ENCODE measurements at regions not wholly inside any gene's neighbourhood (a gene's known extent, or its start where the extent isn't known, plus 50 kb on each side); places are given as distances from the start of the nearest gene placed in this dataset.

GRCh38 chr6:110558575-110558974, 82.2 kb upstream of the SLC22A16 start:
- in situ Hi-C loops (cut with MboI; ENCODE audit: low sequenced_read_pairs), result no loop called here

- in situ Hi-C loops (cut with MboI; ENCODE audit: low sequenced_read_pairs), result no loop called here
Measured at GRCh38 chr6:110557199-110557598, 80.8 kb upstream of the SLC22A16 start.

GRCh38 chr6:110556317-110557110, 80.1 kb upstream of the SLC22A16 start:
- in situ Hi-C loops (cut with MboI; ENCODE audit: low sequenced_read_pairs), result no loop called here

GRCh38 chr6:110554966-110555460, 78.6 kb upstream of the SLC22A16 start:
- in situ Hi-C loops (cut with MboI; ENCODE audit: low sequenced_read_pairs), result no loop called here

- in situ Hi-C loops (cut with MboI; ENCODE audit: low sequenced_read_pairs), result no loop called here
Measured at GRCh38 chr6:110554441-110554840, 78.0 kb upstream of the SLC22A16 start.

- in situ Hi-C loops (cut with MboI; ENCODE audit: low sequenced_read_pairs), result no loop called here
Measured at GRCh38 chr6:110552901-110553641, 76.7 kb upstream of the SLC22A16 start.

- in situ Hi-C loops (cut with MboI; ENCODE audit: low sequenced_read_pairs), result no loop called here
Measured at GRCh38 chr6:110552076-110552475, 75.7 kb upstream of the SLC22A16 start.

- in situ Hi-C loops (cut with MboI; ENCODE audit: low sequenced_read_pairs), result no loop called here
Measured at GRCh38 chr6:110551088-110551487, 74.7 kb upstream of the SLC22A16 start.

- in situ Hi-C loops (cut with MboI; ENCODE audit: low sequenced_read_pairs), result no loop called here
Measured at GRCh38 chr6:110550353-110550752, 73.9 kb upstream of the SLC22A16 start.

- in situ Hi-C loops (cut with MboI; ENCODE audit: low sequenced_read_pairs), result loop anchor here (25.0 kb wide), 1 partner anchor 663 kb away; no protein-coding TSS in a partner anchor
Measured at GRCh38 chr6:110549277-110549676, 72.9 kb upstream of the SLC22A16 start.

GRCh38 chr6:110548110-110548847, 71.9 kb upstream of the SLC22A16 start:
- in situ Hi-C loops (cut with MboI; ENCODE audit: low sequenced_read_pairs), result loop anchor here (25.0 kb wide), 1 partner anchor 664 kb away; no protein-coding TSS in a partner anchor

GRCh38 chr6:110547266-110547964, 71.0 kb upstream of the SLC22A16 start:
- in situ Hi-C loops (cut with MboI; ENCODE audit: low sequenced_read_pairs), result loop anchor here (25.0 kb wide), 1 partner anchor 665 kb away; no protein-coding TSS in a partner anchor

GRCh38 chr6:110545081-110545872, 68.9 kb upstream of the SLC22A16 start:
- in situ Hi-C loops (cut with MboI; ENCODE audit: low sequenced_read_pairs), result loop anchor here (25.0 kb wide), 1 partner anchor 667 kb away; no protein-coding TSS in a partner anchor

- in situ Hi-C loops (cut with MboI; ENCODE audit: low sequenced_read_pairs), result loop anchor here (25.0 kb wide), 1 partner anchor 668 kb away; no protein-coding TSS in a partner anchor
Measured at GRCh38 chr6:110544472-110544871, 68.1 kb upstream of the SLC22A16 start.

- in situ Hi-C loops (cut with MboI; ENCODE audit: low sequenced_read_pairs), result loop anchor here (25.0 kb wide), 1 partner anchor 669 kb away; no protein-coding TSS in a partner anchor
Measured at GRCh38 chr6:110543106-110543505, 66.7 kb upstream of the SLC22A16 start.

- in situ Hi-C loops (cut with MboI; ENCODE audit: low sequenced_read_pairs), result loop anchor here (25.0 kb wide), 1 partner anchor 670 kb away; no protein-coding TSS in a partner anchor
Measured at GRCh38 chr6:110542311-110543024, 66.1 kb upstream of the SLC22A16 start.

GRCh38 chr6:110541701-110542309, 65.4 kb upstream of the SLC22A16 start:
- in situ Hi-C loops (cut with MboI; ENCODE audit: low sequenced_read_pairs), result loop anchor here (25.0 kb wide), 1 partner anchor 670 kb away; no protein-coding TSS in a partner anchor
